GM19043 (cell line): ENCODE measurements at regions not wholly inside any gene's neighbourhood (a gene's known extent, or its start where the extent isn't known, plus 50 kb on each side); places are given as distances from the start of the nearest gene placed in this dataset.

Experiments used
- ATAC-seq: cut with Tn5 transposase; IDR thresholded peaks from one replicate; pipeline ENCODE4 v1.9.1; 2021; ENCODE audit warnings: low read depth; ENCODE audit not compliant: unreplicated experiment

DNA sequence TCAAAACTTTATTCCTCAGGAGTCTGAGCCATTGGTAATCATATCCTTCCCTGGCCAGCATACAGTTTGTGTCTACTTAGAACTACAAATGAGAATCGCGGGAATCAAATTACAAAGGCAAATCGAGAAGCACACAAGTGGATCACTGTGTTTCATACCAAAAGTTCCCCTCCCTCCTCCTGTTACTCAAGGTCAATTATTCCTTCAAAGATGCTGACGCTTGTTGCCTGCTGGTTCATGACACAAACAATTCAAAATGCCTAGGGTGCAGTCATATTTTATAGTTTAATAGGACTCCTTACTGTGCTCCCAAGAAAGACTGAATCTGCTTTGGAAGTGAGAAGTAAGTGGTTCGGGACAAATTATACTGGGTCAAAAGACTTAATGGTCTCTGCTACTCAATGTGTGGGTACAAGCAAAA is 93.0 kb upstream of the PBX1 start:
- ATAC-seq: no peak

DNA sequence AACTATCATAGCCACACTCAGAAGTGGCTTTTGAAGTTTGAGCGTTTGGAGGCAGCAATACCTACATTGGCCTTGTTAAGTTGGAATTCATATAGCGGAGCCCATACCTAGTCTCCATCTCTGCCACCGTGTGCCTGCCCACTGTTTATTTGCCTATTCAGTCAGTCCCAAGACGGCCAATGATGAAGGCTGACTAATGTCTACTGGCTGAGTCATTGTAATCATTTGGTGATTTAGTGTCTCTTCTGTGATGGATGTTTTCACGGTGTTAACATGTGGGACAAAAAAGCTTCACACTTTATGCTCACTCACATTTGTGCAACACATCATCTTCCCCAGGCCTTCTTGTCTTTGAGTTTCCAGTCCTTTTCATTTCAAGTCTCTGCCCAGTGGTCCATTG is 92.6 kb upstream of the PBX1 start:
- ATAC-seq: no peak

DNA sequence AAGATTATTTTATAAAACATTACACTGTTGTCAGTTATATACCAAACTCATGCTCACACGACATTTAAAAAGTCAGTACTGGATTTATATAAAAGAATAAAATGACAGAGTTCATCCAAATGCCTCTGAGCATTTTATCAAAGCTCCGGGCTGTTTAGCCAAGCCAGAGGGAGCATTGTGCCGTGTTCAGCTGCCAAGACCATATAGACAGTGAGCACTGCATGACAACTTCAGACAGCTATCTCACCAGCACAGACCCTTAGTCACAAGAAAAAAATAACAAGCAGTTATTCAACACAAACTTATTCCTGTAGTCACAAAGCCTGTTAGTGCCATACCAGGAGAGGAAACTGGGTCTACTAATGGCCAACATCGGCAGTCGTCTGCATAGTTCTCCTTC is 88.0 kb upstream of the PBX1 start:
- no peak for ATAC-seq

DNA sequence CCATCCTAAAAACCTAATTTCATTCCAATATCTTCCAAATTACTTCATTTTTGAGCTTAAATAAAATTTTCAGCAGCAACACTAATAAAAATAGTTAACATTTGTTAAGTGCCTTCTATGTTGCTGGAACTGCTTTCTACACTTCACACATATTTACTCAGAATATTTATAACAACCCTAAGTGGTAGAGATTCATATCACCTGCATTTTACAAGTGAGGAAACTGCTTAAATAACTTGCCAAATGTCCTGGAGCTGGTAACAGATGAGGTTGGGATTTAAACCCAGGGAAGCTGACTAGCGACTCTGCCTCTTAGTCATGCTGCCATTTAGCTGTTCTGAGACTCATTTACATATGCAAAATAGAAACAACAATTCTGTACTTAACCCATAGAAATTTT is 86.1 kb upstream of the PBX1 start:
- no peak for ATAC-seq

DNA sequence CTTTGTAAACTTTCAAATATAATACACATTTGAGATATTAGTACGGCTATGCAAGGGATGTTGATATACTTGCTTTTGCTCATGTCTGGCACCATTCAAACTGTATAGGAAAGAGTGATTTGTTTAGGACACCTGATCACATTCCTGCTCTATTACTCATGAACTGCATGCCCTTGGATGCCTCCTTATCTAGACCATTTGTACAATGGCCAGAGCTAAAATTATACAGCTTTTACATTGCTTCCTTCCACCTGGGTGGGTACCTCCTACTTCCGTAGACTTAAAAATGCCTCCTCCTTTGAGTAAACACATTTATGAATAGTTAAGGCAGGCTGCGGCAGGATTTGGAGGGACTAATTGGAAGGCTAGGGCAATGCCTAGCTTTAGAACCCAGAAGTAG is 85.4 kb upstream of the PBX1 start:
- ATAC-seq: no peak

DNA sequence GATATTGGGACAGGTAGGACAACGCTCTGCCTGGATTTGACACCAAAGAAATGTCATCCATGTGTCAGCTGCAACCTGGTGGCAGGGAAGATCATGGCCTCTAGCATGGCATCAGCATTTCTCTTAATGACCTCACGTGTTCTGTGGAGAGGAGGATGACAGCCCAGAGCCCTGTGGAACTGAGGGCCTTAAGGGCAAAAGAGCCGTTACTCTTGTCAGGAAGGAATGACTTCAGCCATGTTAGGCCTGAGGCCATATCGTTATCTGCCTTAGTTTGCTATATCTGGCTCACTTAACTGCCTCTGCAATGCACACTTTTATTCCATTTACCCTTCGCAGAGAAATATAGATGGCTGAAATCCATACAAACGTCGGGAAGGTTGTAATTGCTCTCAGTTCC is 83.2 kb upstream of the PBX1 start:
- no peak for ATAC-seq

DNA sequence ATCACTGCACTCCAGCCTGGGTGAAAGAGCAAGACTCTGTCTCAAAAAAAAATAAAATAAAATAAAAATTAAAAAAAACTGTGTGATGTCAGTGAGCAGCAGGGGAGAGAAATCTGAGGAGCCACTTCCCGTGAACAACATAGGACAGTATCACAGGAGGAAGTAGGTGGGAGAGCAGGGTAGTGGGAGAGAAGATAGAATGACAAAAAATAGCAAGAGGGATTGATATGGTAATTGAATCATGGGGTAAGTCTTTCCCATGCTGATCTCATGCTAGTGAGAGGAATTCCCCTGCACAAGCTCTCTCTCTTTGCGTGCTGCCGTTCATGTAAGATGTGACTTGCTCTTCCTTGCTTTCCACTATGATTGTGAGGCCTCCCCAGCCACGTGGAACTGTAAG is 81.6 kb upstream of the PBX1 start:
- ATAC-seq: no peak

DNA sequence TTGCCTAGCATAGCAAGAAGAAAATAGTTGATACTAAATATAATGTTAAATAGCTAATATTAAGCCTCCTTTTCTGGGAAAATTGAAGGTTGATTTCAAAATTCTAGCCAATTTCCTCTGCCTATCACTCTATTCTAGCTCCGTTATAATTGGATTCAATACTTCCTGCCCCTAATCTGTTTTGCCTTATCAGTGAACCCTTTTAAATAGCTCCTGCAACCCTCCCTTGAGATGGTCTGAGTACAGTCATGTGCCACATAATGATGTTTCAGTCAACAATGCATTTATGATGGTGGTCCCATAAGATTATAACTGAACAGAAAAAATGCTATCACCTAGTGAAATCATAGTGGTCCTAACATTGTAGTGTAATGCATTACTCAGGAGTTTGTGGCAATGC is 79.7 kb upstream of the PBX1 start:
- ATAC-seq: no peak

DNA sequence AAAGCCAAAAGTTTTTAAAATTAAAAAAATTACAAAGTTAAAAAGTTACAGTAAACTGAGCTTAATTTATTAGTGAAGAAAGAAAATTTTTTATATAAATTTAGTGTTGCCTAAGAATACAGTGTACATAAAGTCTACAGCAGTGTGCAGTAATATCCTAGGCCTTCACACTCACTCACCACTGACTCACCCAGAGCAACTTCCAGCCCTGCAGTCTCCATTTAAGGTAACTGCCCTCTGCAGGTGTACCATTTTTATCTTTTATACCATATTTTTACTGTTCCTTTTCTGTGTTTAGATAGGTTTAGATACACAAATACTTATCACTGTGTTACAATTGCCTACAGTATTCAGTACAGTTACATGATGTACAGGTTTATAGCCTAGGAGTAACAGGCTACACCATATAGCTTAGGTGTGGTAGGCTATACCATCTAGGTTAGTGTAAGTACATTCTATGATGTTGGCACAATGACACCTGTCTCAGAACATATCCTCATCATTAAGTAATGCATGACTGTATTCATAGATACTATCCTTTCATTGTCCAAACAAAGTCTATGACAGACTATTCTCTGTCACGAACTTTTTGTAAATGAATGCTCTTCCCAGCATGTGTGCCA is 78.6 kb upstream of the PBX1 start:
- ATAC-seq: no peak

DNA sequence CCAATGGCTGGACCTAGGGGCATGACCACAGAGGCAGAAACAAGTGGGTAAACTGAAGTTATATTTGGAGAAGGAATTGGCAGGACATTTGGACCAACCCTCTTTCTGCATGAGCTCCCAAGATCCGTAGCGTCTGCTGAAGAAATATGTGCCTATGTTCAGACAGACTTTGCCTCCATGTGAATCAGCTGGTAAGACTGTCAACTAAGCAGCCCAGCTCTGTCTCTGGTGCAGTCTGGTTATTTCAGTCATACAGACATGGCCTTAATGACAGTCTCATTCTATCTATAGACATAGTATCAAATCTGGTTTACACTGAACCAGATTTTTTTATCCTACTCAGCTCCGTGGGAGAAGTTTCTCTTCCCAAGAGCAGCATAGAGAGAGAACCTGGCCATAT is 63.1 kb upstream of the PBX1 start:
- ATAC-seq: no peak

DNA sequence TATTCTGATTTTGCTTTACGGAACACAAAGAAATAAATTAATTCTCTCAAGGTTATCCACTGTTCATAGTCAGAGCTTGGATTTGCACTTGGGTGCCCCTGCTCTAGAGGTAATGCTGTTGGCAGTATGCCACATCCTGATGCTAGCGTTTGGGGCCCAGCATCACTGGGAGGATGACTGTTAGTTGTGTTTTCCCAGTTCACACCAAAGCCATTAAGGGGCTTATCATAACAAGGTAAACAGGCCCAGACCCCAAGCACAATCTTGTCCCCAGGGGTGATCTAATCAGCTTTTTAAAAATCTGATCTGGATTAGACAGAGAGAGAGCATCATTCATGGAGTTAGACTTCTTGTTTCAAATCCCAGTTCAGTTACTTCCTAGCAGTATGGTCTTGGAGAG is 60.2 kb upstream of the PBX1 start:
- ATAC-seq: no peak

DNA sequence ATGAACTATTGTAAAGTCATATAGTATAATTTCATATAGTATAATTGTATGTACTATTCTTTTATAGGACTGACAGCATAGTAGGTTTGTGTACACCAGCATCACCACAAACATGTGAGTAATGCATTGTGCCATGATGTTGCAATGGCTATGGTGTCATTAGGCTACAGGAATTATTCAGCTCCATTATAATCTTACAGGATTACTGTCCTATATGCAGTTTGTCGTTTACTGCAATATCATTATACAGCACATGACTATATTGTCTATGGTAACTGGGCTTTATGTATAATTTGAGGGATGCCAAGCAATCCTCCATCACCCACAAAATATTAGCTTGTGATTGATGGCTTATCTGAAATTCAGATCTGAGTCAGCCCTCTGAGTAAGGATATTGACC is 54.2 kb upstream of the PBX1 start:
- ATAC-seq: no peak
